H9 (cell line): ENCODE measurements at regions not wholly inside any gene's neighbourhood (a gene's known extent, or its start where the extent isn't known, plus 50 kb on each side); places are given as distances from the start of the nearest gene placed in this dataset.

Experiments
- DNase-seq: peaks from one replicate; pipeline ENCODE4 v3.0.0-alpha.2; 2017
- H2AFZ ChIP-seq: one replicate; pipeline ENCODE4 v1.6.1; 2013; ENCODE audit warnings: mild to moderate bottlenecking, low read length, control low read depth, moderate library complexity
- H2AK5ac ChIP-seq: 2 replicates; pipeline ENCODE4 v1.6.1; 2013; ENCODE audit warnings: low read length, control low read depth, mixed read lengths; ENCODE audit not compliant: insufficient read length
- H2BK120ac ChIP-seq: one replicate; pipeline ENCODE4 v1.6.1; 2013; ENCODE audit warnings: low read depth, mild to moderate bottlenecking, low read length, control low read depth, inconsistent platforms; ENCODE audit not compliant: poor library complexity, severe bottlenecking
- H2BK12ac ChIP-seq: 2 replicates; pipeline ENCODE4 v1.6.1; 2013; ENCODE audit warnings: low read length, control low read depth, mixed read lengths, low read depth; ENCODE audit not compliant: insufficient read length
- H2BK15ac ChIP-seq: 2 replicates; pipeline ENCODE4 v1.6.1; 2013; ENCODE audit warnings: low read depth, low read length, control low read depth
- H2BK20ac ChIP-seq: one replicate; pipeline ENCODE4 v1.6.1; 2013; ENCODE audit warnings: low read depth, mild to moderate bottlenecking, low read length, control low read depth, inconsistent platforms; ENCODE audit not compliant: poor library complexity, severe bottlenecking
- H2BK5ac ChIP-seq: 2 replicates; pipeline ENCODE4 v1.6.1; 2013; ENCODE audit warnings: low read length, control low read depth, mixed read lengths; ENCODE audit not compliant: insufficient read length
- H3K14ac ChIP-seq: 2 replicates; pipeline ENCODE4 v1.6.1; 2013; ENCODE audit warnings: low read length, control low read depth; ENCODE audit not compliant: insufficient read depth
- H3K18ac ChIP-seq: 2 replicates; pipeline ENCODE4 v1.6.1; 2013; ENCODE audit warnings: low read depth, mild to moderate bottlenecking, mixed read lengths, low read length, control low read depth; ENCODE audit not compliant: insufficient read length
- H3K23ac ChIP-seq: 2 replicates; pipeline ENCODE4 v1.6.1; 2013; ENCODE audit warnings: low read length, control low read depth, mixed read lengths, low read depth; ENCODE audit not compliant: insufficient read length
- H3K23me2 ChIP-seq: 2 replicates; pipeline ENCODE4 v1.6.1; 2013; ENCODE audit warnings: low read depth, mild to moderate bottlenecking, mixed read lengths, low read length, control low read depth; ENCODE audit not compliant: insufficient read length, poor library complexity, severe bottlenecking
- H3K27ac ChIP-seq: 2 replicates; pipeline ENCODE4 v1.5.1; 2013; ENCODE audit warnings: low read length, control low read depth, mixed read lengths, low read depth; ENCODE audit not compliant: insufficient read length
- H3K27me3 ChIP-seq: 2 replicates; pipeline ENCODE4 v1.6.1; 2013; ENCODE audit warnings: low read length, control low read depth, inconsistent platforms; ENCODE audit not compliant: insufficient read depth
- H3K4ac ChIP-seq: 2 replicates; pipeline ENCODE4 v1.6.1; 2013; ENCODE audit warnings: low read depth, mild to moderate bottlenecking, control low read depth, inconsistent platforms, low read length, moderate library complexity
- H3K4me1 ChIP-seq: 2 replicates; pipeline ENCODE4 v1.6.1; 2013; ENCODE audit warnings: low read length, control low read depth, inconsistent platforms; ENCODE audit not compliant: insufficient read depth
- H3K4me2 ChIP-seq: 2 replicates; pipeline ENCODE4 v1.6.1; 2013; ENCODE audit warnings: low read length, control low read depth, mixed read lengths; ENCODE audit not compliant: insufficient read length, insufficient read depth
- H3K56ac ChIP-seq: 2 replicates; pipeline ENCODE4 v1.6.1; 2013; ENCODE audit warnings: low read depth, mild to moderate bottlenecking, mixed read lengths, low read length, control low read depth; ENCODE audit not compliant: insufficient read length
- H3K79me1 ChIP-seq: 2 replicates; pipeline ENCODE4 v1.6.1; 2013; ENCODE audit warnings: low read depth, mild to moderate bottlenecking, moderate library complexity, low read length, control low read depth, inconsistent platforms; ENCODE audit not compliant: insufficient read depth, poor library complexity, severe bottlenecking
- H3K79me2 ChIP-seq: 2 replicates; pipeline ENCODE4 v1.6.1; 2013; ENCODE audit warnings: low read length, control low read depth, inconsistent platforms; ENCODE audit not compliant: insufficient read depth
- H3K9ac ChIP-seq: 2 replicates; pipeline ENCODE4 v1.6.1; 2013; ENCODE audit warnings: low read length, control low read depth, mixed read lengths; ENCODE audit not compliant: insufficient read length; ENCODE audit errors: extremely low read depth
- H3K9me3 ChIP-seq: one replicate; pipeline ENCODE4 v1.6.1; 2013; ENCODE audit warnings: low read depth, low read length, inconsistent platforms; ENCODE audit not compliant: control insufficient read depth
- H3T11ph ChIP-seq: one replicate; pipeline ENCODE4 v1.6.1; 2013; ENCODE audit warnings: mild to moderate bottlenecking, low read length, control low read depth, inconsistent platforms
- H4K20me1 ChIP-seq: one replicate; pipeline ENCODE4 v1.6.1; 2013; ENCODE audit not compliant: control insufficient read depth, insufficient read length, insufficient read depth
- H4K5ac ChIP-seq: 2 replicates; pipeline ENCODE4 v1.6.1; 2013; ENCODE audit warnings: low read depth, mild to moderate bottlenecking, mixed read lengths, low read length, control low read depth; ENCODE audit not compliant: insufficient read length
- H4K8ac ChIP-seq: replicated peaks from 2 replicates; pipeline ENCODE4 v1.6.1; 2013; ENCODE audit warnings: low read length, control low read depth, mixed read lengths, low read depth; ENCODE audit not compliant: insufficient read length
- H4K91ac ChIP-seq: 2 replicates; pipeline ENCODE4 v1.6.1; 2013; ENCODE audit warnings: low read depth, mild to moderate bottlenecking, moderate library complexity, mixed read lengths, low read length, control low read depth; ENCODE audit not compliant: insufficient read length
- H3K27ac Mint-ChIP-seq, 3 experiments: 2 replicates in 2 of 3; 3 replicates in 1 of 3; pipeline ENCODE4 v1.8.0; 2020 to 2021; ENCODE audit warnings: mixed read lengths in 3 of 3, mild to moderate bottlenecking in 1 of 3, moderate library complexity in 1 of 3
- H3K27me3 Mint-ChIP-seq: 2 replicates; pipeline ENCODE4 v1.8.0; 2021; ENCODE audit warnings: low read depth, mild to moderate bottlenecking, moderate library complexity, mixed read lengths
- H3K36me3 Mint-ChIP-seq, 3 experiments: 2 replicates in 2 of 3; 3 replicates in 1 of 3; pipeline ENCODE4 v1.8.0; 2020 to 2021; ENCODE audit warnings: low read depth in 3 of 3, mixed read lengths in 3 of 3; ENCODE audit not compliant: insufficient read depth in 1 of 3
- H3K4me1 Mint-ChIP-seq, 2 experiments: 2 replicates each; pipeline ENCODE4 v1.8.0; 2020; ENCODE audit warnings: mixed read lengths in 2 of 2
- H3K4me3 Mint-ChIP-seq, 2 experiments: 2 replicates in 1 of 2; 3 replicates in 1 of 2; pipeline ENCODE4 v1.8.0; 2020 to 2021; ENCODE audit warnings: mild to moderate bottlenecking in 2 of 2, mixed read lengths in 2 of 2, moderate library complexity in 1 of 2
- H3K9me3 Mint-ChIP-seq, 2 experiments: 2 replicates in 1 of 2; 3 replicates in 1 of 2; pipeline ENCODE4 v1.8.0; 2020; ENCODE audit warnings: mild to moderate bottlenecking in 2 of 2, mixed read lengths in 2 of 2, moderate library complexity in 1 of 2
- CTCF ChIP-seq: fragments of 200-600 bp; sonication (generic); conservative IDR thresholded peaks from 3 replicates; pipeline ENCODE4 v1.8.0; 2021; ENCODE audit warnings: antibody characterized with exemption, mild to moderate bottlenecking
- WGBS: extraction: QIAGEN DNeasy Blood & Tissue Kit; methylation state at CpG from one replicate; pipeline ENCODE4 v1.1.7; 2013; ENCODE audit warnings: missing lambda C conversion rate, low lambda C conversion rate, mixed read lengths; ENCODE audit not compliant: insufficient read length; ENCODE audit errors: extremely low coverage; 5-methylcytosine and 5-hydroxymethylcytosine counted together

GRCh38 chr2:4002841-4003403 lies 299.5 kb downstream of the DCDC2C start:
- H4K91ac ChIP-seq: no peak overlapping the region
- no peak overlapping the region for H3K27ac ChIP-seq
- H3K79me1 ChIP-seq: no peaks in the 10 kb centered on the region
- Mint-ChIP-seq H3K9me3 (peaks cover 2 to 9% of the 10 kb centered on the region in 2 experiments; a peak in 4 of 5 replicates), H3K36me3 (no peaks in the 10 kb centered on the region; a peak in 1 of 7 replicates), H3K27me3 (peaks cover 2% of the 10 kb centered on the region; the same call in 1 of the 2 replicates), H3K4me3 (no peak overlapping the region), H3K4me1 (no peaks in the 10 kb centered on the region), H3K27ac (no peak overlapping the region)
- no peak overlapping the region for H2BK20ac ChIP-seq
- H3K4me1 ChIP-seq: no peaks in the 10 kb centered on the region
- WGBS: no CpG with 5 or more reads among the region's 22 CpGs
- H3K4me2 ChIP-seq: no peak overlapping the region
- H3T11ph ChIP-seq: no peak overlapping the region
- DNase-seq: no peak
- H3K18ac ChIP-seq: no peak overlapping the region
- H3K79me2 ChIP-seq: no peaks in the 10 kb centered on the region
- H2BK12ac ChIP-seq: no peak overlapping the region
- H3K14ac ChIP-seq: no peak overlapping the region
- H2AFZ ChIP-seq: no peak overlapping the region
- H3K23ac ChIP-seq: no peak overlapping the region
- no peak overlapping the region for H2BK120ac ChIP-seq
- TF ChIP-seq CTCF: no peak
- H4K20me1 ChIP-seq: no peaks in the 10 kb centered on the region
- no peak overlapping the region for H4K8ac ChIP-seq
- no peaks in the 10 kb centered on the region for H3K27me3 ChIP-seq
- no peaks in the 10 kb centered on the region for H3K23me2 ChIP-seq
- H2AK5ac ChIP-seq: no peak overlapping the region
- no peak overlapping the region for H2BK5ac ChIP-seq
- H3K9ac ChIP-seq: no peak overlapping the region
- H3K9me3 ChIP-seq: no peaks in the 10 kb centered on the region
- no peak overlapping the region for H2BK15ac ChIP-seq
- H3K56ac ChIP-seq: no peak overlapping the region
- H4K5ac ChIP-seq: no peak overlapping the region
- no peak overlapping the region for H3K4ac ChIP-seq
